Heart left ventricle (tissue), 16 donors: ENCODE measurements at regions not wholly inside any gene's neighbourhood (a gene's known extent, or its start where the extent isn't known, plus 50 kb on each side); places are given as distances from the start of the nearest gene placed in this dataset.

ENCODE experiments used
- ATAC-seq, 4 donors: fragments of 200-7000 bp; cut with Tn5 transposase; one replicate each; pipeline ENCODE4 v1.9.1; 2020 to 2022; ENCODE audit warnings: moderate library complexity in 4 of 4, mild to moderate bottlenecking in 3 of 4, moderate number of reproducible peaks in 1 of 4
- DNase-seq, 5 donors: peaks; one replicate each; pipeline ENCODE4 v3.0.0-alpha.2; 2020
- H3K27ac ChIP-seq, 12 donors: fragments of 200-600 bp; sonication (generic) in 4 of 12; one replicate each; pipeline versions ENCODE4 v1.5.0 to v1.8.0; 2016 to 2022; ENCODE audit warnings: mild to moderate bottlenecking in 2 of 12
- H3K27me3 ChIP-seq, 9 donors: fragments of 200-600 bp; sonication (generic) in 2 of 9; one replicate each; pipeline versions ENCODE4 v1.5.1 to v1.8.0; 2016 to 2022; ENCODE audit warnings: mild to moderate bottlenecking in 3 of 9
- H3K36me3 ChIP-seq, 9 donors: fragments of 200-600 bp; sonication (generic) in 2 of 9; one replicate each; pipeline versions ENCODE4 v1.5.0 to v1.8.0; 2018 to 2022; ENCODE audit warnings: mild to moderate bottlenecking in 2 of 9
- H3K4me1 ChIP-seq, 12 donors: fragments of 200-600 bp; sonication (generic) in 4 of 12; one replicate each; pipeline versions ENCODE4 v1.5.0 to v1.8.0; 2016 to 2022; ENCODE audit warnings: mild to moderate bottlenecking in 3 of 12
- H3K4me3 ChIP-seq, 12 donors: fragments of 200-600 bp; sonication (generic) in 4 of 12; one replicate each; pipeline versions ENCODE4 v1.5.0 to v1.8.0; 2017 to 2022; ENCODE audit warnings: mild to moderate bottlenecking in 9 of 12, moderate library complexity in 4 of 12
- H3K9me3 ChIP-seq, 12 donors: fragments of 200-600 bp; sonication (generic) in 4 of 12; one replicate each; pipeline versions ENCODE4 v1.5.0 to v1.8.0; 2016 to 2022; ENCODE audit warnings: mild to moderate bottlenecking in 1 of 12
- POLR2A ChIP-seq, 2 donors: fragments of 450-650 bp; IDR thresholded peaks; one replicate each; pipeline ENCODE4 v1.6.1; 2017; ENCODE audit warnings: antibody characterized with exemption in 2 of 2, mild to moderate bottlenecking in 2 of 2, moderate library complexity in 2 of 2
- WGBS, 4 donors: extraction: QIAGEN DNeasy Blood & Tissue Kit in 2 of 4; methylation state at CpG; one replicate each; pipeline versions ENCODE4 v1.1.5 to v1.1.7; 2013 to 2018; 5-methylcytosine and 5-hydroxymethylcytosine counted together
- intact Hi-C, 10 donors: fragments of 100-400 bp; cut with DNase I; formaldehyde crosslinking; loops; one replicate each; pipeline versions ENCODE4 v1.11.1 to v1.14.2; 2022
- TF ChIP-seq, protein P1 (sequence below), 12 donors: fragments of 200-600 bp; sonication (generic) in 4 of 12; IDR thresholded peaks; one replicate each; pipeline versions ENCODE4 v1.5.0 to v1.8.0; 2018 to 2022; ENCODE audit warnings: antibody characterized with exemption in 12 of 12, mild to moderate bottlenecking in 5 of 12
- donor health status: ischemic (EF 13 %, LVEDD 7.1; RV severe dilation, severe dysfunction).
- donor health status: healthy with polysubstance abuse.
- donor health status: DM: no; HTN: yes; CAD: no.
- donor health status: DM: no; HTN: no; CAD: no.
- donor health status: ischemic (EF 25% LVEDD 6.9; RV normal size, moderate dysfunction).
- donor health status: ischemic (EF 25% LVEDD 5.7; RV mildly dilated, moderate dysfunction).
- donor health status: healthy.
- donor health status: DM: yes; HTN: yes; CAD: no.
- donor health status: ischemic (EF 35%, LVEDD 5.7; RV mildly dilated, moderate dysfunction).
- donor health status: nonischemic (EF 11% LVEDD 7.7; RV severe dilation, severe dysfunction).
- donor health status: DM: yes; HTN: yes; CAD: no.
- donor health status: PGD.
- donor health status: ischemic (EF 29% LVEDD 5.4; RV normal size, mild dysfunction).
- donor health status: nonischemic (EF 23%, LVEDD 6.1; RV moderate dilation, normal function).

DNA sequence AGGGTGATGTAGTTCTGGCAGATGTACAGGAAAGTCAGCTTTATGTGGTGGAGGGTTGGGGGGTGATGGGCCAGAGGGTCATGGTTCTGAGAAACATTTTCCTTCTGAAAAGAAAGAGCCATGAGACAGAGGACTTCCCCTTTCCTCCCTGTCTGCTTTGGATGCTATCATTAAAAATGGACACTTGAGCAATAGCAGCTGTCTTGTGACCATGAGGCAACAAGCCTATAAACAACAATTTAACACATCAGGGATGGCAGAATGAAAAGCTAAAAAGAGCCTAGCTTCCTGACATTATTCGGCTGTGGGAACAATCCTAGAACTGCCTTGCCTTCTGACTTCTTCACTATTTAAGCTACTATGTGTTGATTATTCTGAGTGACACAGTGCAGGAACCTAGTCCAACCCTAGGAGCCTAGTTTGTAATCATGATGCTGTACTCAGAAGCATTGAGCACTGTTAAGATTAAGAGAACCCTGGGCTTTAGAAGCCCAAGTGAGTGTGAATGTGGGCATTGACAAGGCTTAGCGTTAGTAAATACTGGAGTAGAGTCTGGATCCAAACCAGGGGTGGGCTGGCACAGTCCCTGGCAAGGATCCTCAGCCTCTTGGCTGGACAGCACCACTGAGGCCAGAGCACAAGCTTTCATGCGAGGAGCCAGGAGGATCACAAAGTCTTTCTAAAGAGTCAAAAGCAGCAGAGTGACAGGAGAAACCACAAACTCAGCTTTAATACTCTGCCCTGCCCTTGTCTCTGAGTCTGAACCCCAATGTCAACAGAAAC, 178.5 kb upstream of the EGFLAM start:
- ATAC-seq (no peak), DNase-seq (no peak)
- Histone ChIP-seq H3K36me3 (no peaks in the 10 kb centered on the region), H3K9me3 (no peaks in the 10 kb centered on the region), H3K27ac (no peak overlapping the region), H3K4me3 (no peak overlapping the region), H3K4me1 (no peaks in the 10 kb centered on the region), H3K27me3 (no peaks in the 10 kb centered on the region)
- TF ChIP-seq, protein P1, sequence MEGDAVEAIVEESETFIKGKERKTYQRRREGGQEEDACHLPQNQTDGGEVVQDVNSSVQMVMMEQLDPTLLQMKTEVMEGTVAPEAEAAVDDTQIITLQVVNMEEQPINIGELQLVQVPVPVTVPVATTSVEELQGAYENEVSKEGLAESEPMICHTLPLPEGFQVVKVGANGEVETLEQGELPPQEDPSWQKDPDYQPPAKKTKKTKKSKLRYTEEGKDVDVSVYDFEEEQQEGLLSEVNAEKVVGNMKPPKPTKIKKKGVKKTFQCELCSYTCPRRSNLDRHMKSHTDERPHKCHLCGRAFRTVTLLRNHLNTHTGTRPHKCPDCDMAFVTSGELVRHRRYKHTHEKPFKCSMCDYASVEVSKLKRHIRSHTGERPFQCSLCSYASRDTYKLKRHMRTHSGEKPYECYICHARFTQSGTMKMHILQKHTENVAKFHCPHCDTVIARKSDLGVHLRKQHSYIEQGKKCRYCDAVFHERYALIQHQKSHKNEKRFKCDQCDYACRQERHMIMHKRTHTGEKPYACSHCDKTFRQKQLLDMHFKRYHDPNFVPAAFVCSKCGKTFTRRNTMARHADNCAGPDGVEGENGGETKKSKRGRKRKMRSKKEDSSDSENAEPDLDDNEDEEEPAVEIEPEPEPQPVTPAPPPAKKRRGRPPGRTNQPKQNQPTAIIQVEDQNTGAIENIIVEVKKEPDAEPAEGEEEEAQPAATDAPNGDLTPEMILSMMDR (IDR thresholded peaks at IDR 0.05) = no peak
- no peak for TF ChIP-seq POLR2A (IDR thresholded peaks at IDR 0.05)
- intact Hi-C loops = no loop called here
- WGBS, 4 donors = 40 to 48% (median 44%) methylated on average over 3 of the region's 3 CpGs

DNA sequence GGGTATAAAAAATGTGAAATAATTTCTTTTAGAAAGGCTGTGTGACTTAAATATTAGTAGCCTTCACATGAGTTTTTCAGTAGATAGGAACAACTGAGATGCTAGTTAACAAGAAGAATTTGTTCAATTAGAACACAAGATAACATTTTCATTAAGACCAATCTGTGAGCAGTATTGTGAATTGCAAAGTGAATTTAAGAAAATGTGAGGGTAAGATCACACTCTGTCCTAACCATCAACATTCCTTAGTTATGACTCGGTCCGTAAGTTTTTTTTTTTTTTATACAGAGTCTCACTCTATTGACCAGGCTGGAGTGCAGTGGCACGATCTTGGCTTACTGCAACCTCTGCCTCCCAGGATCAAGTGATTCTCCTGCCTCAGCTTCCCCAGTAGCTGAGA, 180.2 kb upstream of the EGFLAM start:
- H3K4me3 ChIP-seq = no peak overlapping the region
- H3K27me3 ChIP-seq = no peaks in the 10 kb centered on the region
- H3K27ac ChIP-seq = no peak overlapping the region
- H3K36me3 ChIP-seq = no peaks in the 10 kb centered on the region
- H3K9me3 ChIP-seq = no peaks in the 10 kb centered on the region
- intact Hi-C loops = no loop called here
- 77 to 86% (median 81%) methylated on average over 3 of the region's 3 CpGs for WGBS, 4 donors
- ATAC-seq (no peak), DNase-seq (no peak)
- TF ChIP-seq, protein P1 (IDR thresholded peaks at IDR 0.05) = no peak
- TF ChIP-seq POLR2A (IDR thresholded peaks at IDR 0.05) = no peak
- no peaks in the 10 kb centered on the region for H3K4me1 ChIP-seq

DNA sequence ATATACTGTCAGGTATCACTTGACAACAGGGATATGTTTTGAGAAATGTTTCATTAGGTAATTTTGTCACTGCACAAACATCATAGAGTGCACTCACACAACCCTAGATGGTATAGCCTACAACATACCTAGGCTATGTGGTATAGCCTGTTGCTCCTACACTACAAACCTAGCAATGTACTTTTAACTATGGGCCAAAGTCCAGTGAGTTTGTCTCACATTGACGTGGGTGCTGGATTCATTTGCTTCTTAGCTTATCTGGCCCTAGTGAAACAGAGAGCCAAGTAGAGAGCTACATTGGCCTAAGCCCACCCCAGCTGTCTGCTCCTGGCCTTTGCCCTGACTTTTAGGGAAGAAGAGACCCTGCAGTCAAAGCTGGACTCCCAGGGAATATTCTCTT, 180.7 kb upstream of the EGFLAM start:
- H3K4me3 ChIP-seq = no peak overlapping the region
- H3K36me3 ChIP-seq = no peaks in the 10 kb centered on the region
- no peaks in the 10 kb centered on the region for H3K9me3 ChIP-seq
- intact Hi-C loops = no loop called here
- TF ChIP-seq, protein P1 (IDR thresholded peaks at IDR 0.05) = no peak
- TF ChIP-seq POLR2A (IDR thresholded peaks at IDR 0.05) = no peak
- H3K4me1 ChIP-seq = no peaks in the 10 kb centered on the region
- no peaks in the 10 kb centered on the region for H3K27me3 ChIP-seq
- no peak overlapping the region for H3K27ac ChIP-seq
- ATAC-seq (no peak), DNase-seq (no peak)
- 29 to 69% (median 41%) methylated on average over 1 of the region's 1 CpG for WGBS, 4 donors

- WGBS, 4 donors = 60 to 75% (median 66%) methylated on average over 9 of the region's 9 CpGs
Observed at GRCh38 chr5:38071831-38072694, 186.3 kb upstream of the EGFLAM start.

More at GRCh38 chr5:38071831-38072694, 186.3 kb upstream of the EGFLAM start:
- ATAC-seq = no peak
- Histone ChIP-seq H3K9me3 (peaks cover 0 to under 1% (median 0%) of the 10 kb centered on the region in 12 donors), H3K27ac (no peak overlapping the region), H3K4me3 (no peak overlapping the region), H3K36me3 (no peaks in the 10 kb centered on the region), H3K4me1 (no peaks in the 10 kb centered on the region), H3K27me3 (no peaks in the 10 kb centered on the region)
- TF ChIP-seq, protein P1 (IDR thresholded peaks at IDR 0.05) = no peak
- no peak for TF ChIP-seq POLR2A (IDR thresholded peaks at IDR 0.05)
- DNase-seq = no peak
- intact Hi-C loops = no loop called here
